TTC549 (cell line): ENCODE measurements at regions not wholly inside any gene's neighbourhood (a gene's known extent, or its start where the extent isn't known, plus 50 kb on each side); places are given as distances from the start of the nearest gene placed in this dataset.
"Not testable (repeated sequence)": the region's sequence is repeated elsewhere in the genome, so short reads cannot be mapped to it uniquely, and the experiment has no call there.

Experiments used
- FAIRE-seq: peaks from 2 replicates; lab custom pipeline; 2012; peaks lifted over from hg19 to GRCh38; lab: Jason Lieb, UNC

- no peak for FAIRE-seq
These were observed 584.2 kb downstream of the SUCLG1 start for GRCh38 chr2:83874712-83875430.

GRCh38 chr2:83874066-83874465 is 585.0 kb downstream of the SUCLG1 start:
- FAIRE-seq = no peak

DNA sequence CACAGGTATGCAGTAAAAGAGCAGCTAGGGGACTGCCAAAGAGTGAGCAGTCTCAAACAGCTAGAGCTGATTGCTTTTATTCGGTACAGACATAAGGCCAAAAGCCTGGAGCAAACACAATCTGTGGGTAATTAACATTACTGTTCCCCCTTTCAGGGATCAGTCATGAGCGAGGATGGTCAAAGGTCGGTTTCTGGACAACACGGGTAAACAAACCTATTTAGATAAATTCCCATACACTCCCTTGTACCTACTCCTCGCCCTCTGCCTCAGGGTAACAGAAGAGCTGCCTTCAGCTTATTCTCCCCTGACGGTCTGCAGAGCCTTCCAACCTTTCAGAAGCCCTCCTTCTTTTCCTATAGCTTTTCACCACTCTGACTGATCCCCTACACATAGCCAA is 586.0 kb downstream of the SUCLG1 start:
- no peak for FAIRE-seq

GRCh38 chr2:83866211-83866610 is 592.9 kb downstream of the SUCLG1 start:
- no peak for FAIRE-seq

DNA sequence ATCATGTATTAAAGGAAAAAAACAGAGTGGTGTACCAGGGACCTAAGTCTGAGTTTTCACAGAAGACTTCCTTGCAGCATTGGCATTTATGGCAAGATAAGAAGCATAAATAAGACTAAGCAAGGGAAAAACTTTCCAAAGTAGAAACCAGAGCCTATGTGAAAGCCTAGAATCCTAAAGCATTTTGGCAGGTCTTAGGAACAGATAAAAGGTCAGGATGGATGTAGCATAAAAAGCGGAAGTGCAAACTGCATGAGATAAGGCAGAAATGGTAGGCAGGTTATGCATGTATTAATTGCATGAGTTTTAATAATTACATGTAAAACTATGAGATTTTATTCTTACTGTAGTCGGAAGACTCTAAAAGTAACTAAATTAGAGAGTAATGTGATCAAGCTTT is 596.5 kb downstream of the SUCLG1 start:
- no peak for FAIRE-seq

- no peak for FAIRE-seq
These were observed 598.8 kb downstream of the SUCLG1 start for GRCh38 chr2:83860320-83860719.

DNA sequence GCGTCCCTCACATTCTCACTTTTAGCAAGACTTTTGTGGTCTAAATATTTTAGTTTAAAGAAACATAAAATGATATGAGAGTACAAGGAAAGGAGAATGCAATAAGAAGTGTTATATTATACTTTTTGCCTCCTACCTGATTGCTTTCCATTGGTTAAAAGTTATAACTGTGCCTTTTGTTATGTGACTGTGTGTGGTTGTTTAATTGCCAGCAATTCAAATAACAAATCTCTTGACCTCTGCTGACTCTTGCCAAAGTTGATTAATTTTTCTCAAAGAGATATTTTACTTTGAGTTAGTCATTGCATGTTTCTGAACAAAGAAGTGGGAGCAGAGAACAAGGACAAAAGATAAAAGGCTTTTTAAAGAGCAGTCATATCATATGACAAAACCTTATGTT is 599.5 kb downstream of the SUCLG1 start:
- no peak for FAIRE-seq

DNA sequence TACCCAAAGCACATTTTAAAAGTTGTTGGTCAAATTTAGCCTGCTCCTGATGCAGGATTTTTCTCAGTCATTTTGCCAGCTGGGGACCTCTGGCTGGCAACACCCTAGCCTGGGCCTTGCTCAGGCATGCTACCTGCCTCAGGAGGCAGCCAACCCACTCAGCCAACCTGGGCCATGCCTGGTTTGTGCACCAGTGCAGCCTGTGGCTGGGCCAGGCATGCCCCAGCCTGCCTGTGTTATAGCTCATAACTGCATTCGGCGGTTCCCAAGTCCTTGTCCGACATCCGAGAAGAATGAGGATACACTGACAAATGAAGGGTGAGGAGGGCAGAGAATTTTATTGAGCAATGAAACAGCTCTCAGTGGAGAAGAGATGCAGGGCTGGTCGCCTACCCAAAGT is 608.0 kb downstream of the SUCLG1 start:
- FAIRE-seq = no peak

- FAIRE-seq = no peak
These were observed 608.9 kb downstream of the SUCLG1 start for GRCh38 chr2:83850071-83850725.

GRCh38 chr2:83844490-83844889 is 614.6 kb downstream of the SUCLG1 start:
- FAIRE-seq = no peak

- no peak for FAIRE-seq
These were observed 616.7 kb downstream of the SUCLG1 start for GRCh38 chr2:83842421-83842820.

DNA sequence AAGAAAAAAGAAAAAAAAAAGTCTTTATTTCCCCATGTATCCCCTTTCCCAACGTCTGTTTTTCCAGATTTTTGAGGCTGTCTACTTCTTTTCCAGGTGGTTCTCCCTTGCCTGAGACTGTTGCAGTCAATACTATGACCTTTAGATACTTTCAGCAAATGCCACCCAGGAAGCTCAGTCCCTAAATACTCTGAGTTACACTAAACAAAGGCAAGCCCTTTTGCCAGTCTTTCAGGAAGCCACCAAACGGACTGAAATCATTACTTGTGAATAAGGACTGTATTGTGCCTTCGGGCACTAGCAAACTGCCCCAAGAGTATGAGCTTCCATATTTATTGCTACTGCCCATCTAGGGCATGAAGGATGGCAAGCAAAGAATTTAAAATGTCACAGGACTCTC is 621.3 kb downstream of the SUCLG1 start:
- FAIRE-seq = no peak

DNA sequence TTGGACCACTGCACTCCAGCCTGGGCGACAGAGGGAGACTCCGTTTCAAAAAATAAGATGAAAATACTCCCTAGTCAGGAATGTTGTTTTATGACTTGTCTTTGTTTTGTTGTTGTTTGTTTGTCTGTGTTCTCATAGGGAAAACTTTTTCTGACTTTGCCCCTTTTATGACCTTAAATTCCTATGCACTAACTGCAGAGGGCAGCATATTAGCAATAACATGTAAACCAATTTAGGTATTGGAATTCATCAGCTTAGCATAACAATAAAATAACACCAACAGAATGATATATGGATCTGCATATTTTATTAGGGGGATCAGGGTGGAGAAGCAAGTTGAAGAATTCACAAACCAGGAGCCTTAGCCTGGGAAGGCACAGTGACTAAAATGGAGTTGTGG is 631.5 kb downstream of the SUCLG1 start:
- FAIRE-seq = no peak

GRCh38 chr2:83826577-83826976 is 632.5 kb downstream of the SUCLG1 start:
- FAIRE-seq = no peak

DNA sequence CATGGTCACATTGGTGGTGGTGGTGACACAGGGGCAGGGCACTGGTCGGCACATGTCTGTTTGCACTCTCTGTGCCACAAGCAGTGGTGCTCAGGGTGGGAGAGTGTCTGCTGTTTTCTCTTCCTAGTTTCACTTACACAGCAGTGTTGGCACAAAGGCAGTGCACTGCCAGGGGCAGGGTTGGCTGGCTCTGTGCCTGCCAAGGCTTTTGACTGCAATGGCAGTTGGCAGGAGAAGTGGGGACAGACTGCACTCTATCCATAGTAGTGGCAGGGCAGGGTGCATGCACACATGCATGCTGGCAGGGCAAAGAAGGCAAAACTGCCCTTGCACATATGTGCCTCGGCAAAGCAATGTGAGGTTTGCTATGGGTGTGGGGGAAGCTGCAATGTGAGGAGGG is 635.9 kb downstream of the SUCLG1 start:
- FAIRE-seq = no peak

DNA sequence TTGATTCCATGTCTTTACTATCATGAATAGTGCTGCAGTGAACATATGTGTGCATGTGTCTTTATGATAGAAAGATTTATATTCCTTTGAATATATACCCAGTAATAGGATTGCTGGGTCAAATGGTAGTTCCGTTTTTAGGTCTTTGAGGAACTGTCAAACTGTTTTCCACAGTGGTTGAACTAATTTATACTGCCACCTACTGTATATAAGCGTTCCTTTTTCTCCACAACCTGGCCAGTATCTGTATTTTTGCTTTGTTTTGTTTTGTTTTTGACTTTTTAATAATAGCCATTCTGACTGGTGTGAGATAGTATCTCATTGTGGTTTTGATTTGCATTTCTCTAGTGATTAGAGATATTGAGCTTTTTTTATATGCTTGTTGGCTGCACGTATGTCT is 641.6 kb downstream of the SUCLG1 start:
- no peak for FAIRE-seq

GRCh38 chr2:83808878-83809277 is 650.2 kb downstream of the SUCLG1 start:
- no peak for FAIRE-seq

- no peak for FAIRE-seq
These were observed 656.5 kb downstream of the SUCLG1 start for GRCh38 chr2:83802604-83803003.

DNA sequence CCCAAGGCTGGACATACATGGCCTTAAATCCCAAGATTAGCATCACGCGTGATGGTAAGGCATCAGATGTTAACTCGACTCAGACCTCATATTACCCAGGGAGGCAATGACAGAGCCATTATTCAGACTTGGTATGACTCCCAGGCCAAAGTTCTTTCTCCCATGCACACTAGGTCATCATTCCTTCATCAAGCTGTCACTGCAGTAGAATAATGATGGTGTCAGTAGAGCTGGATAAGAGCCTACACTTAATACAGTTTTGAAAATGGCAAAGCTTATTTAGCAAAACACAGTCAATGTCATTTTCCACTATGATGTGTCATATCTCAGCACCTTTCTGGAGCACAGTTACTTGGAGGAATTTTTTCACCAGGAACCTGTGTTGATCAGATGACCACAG is 663.3 kb downstream of the SUCLG1 start:
- FAIRE-seq = no peak

DNA sequence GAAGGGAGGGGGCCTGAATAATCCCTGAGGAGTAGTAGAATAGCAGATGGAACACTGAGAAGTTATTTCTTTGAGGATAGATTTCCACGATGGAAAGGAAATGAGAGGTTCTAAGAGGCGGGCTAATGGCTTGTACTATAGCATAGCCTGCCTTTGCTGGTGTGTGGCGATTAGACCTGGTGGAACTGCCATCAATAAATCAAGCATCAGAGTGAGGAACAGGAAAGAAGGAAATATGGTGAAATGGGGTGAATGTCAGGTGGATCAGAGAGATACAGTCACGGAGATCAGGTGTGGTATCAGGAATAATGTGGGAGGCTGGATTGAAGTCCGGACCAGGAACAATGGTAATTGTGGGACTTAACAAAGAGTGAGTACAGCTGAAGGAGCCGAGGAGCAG is 668.6 kb downstream of the SUCLG1 start:
- FAIRE-seq = not testable (repeated sequence)

DNA sequence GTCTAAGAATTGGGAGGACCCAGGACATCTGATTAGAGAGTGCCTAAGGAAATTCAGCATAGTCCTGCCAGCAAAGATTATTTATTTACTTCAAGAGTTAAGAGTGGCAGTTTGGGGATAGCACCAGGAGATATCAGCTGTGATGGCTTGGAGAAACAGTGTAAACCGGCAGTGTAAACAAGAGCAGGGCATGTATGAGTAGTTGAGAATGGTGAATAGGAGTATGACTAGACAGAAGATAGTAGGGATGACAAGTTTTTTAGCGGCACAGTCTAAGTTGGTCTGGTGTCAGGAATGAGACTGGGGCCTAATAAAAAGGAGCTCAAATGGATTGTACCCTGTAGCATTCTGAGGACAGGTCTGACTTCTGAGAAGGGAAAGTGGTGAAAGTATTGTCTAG is 669.4 kb downstream of the SUCLG1 start:
- not testable (repeated sequence) for FAIRE-seq

GRCh38 chr2:83788938-83789566 is 670.0 kb downstream of the SUCLG1 start:
- FAIRE-seq = not testable (repeated sequence)

DNA sequence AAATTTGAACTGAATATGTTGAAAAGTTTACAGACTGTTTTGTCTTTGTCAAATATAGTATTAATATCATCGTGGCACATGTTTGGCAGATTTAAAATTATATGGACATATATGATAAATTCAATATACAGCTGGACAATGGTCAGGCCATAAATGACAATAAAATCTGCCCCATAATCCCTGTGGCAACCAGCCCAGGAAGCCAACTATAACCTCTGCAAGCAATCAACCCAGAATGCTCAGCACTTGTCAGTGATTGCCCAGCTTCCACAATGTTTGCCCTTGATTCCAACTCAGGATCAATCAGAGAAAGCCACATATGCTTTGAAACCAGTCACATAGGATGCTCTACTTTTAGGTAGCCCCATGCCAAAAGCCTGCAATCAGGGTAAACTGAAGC is 671.9 kb downstream of the SUCLG1 start:
- no peak for FAIRE-seq

DNA sequence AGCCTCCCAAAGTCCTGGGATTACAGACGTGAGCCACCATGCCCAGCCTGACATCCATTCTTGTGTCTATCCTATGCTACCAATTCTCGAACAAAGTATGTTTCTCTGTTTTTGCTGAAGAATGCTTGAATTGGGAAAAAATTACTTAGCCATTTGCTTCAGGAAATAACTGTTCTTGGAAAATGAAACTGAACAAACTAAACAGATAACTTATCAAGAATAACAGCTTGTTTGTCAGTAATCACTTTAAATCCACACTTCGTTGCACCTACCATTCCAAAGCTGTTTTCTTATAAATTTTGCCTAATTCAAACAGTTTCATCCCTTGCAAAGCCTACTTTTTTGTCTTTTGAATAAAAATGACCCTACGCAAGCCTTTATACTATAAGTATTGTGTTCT is 672.9 kb downstream of the SUCLG1 start:
- FAIRE-seq = no peak
